ENCODE measurements at regions not wholly inside any gene's neighbourhood (a gene's known extent, or its start where the extent isn't known, plus 50 kb on each side); places are given as distances from the start of the nearest gene placed in this dataset.

GRCh38 chrY:21227849-21228248 lies 283.3 kb upstream of the RBMY1B start:
- CTCF ChIA-PET: no interaction called here

GRCh38 chrY:21240221-21240620 lies 270.9 kb upstream of the RBMY1B start:
- Mint-ChIP-seq H3K9me3 (peaks cover 16% of the 10 kb centered on the region), H3K36me3 (ENCODE audit: low read depth) (peaks cover 35% of the 10 kb centered on the region)

More at GRCh38 chrY:21227849-21228248, 283.3 kb upstream of the RBMY1B start:
- POLR2A ChIA-PET: no interaction called here
- Mint-ChIP-seq H3K4me3 (no peak overlapping the region), H3K9me3 (no peaks in the 10 kb centered on the region), H3K27ac (no peak overlapping the region), H3K4me1 (peaks cover under 1% of the 10 kb centered on the region), H3K27me3 (no peaks in the 10 kb centered on the region), H3K36me3 (ENCODE audit: low read depth) (peaks cover 1% of the 10 kb centered on the region)
- DNase-seq: no peak

GRCh38 chrY:21240662-21241310 lies 270.4 kb upstream of the RBMY1B start:
- Mint-ChIP-seq H3K27ac (peak overlapping the region; percentile 90), H3K9me3 (peaks cover 16% of the 10 kb centered on the region), H3K36me3 (ENCODE audit: low read depth) (peaks cover 35% of the 10 kb centered on the region), H3K4me3 (no peak overlapping the region), H3K27me3 (no peaks in the 10 kb centered on the region), H3K4me1 (peaks cover 50% of the 10 kb centered on the region)
- ChIA-PET CTCF (no interaction called here), POLR2A (no interaction called here)
- DNase-seq: no peak

More at GRCh38 chrY:21240221-21240620, 270.9 kb upstream of the RBMY1B start:
- DNase-seq: peak; percentile 57
- Mint-ChIP-seq H3K4me3 (no peak overlapping the region), H3K4me1 (peaks cover 50% of the 10 kb centered on the region), H3K27ac (peak overlapping the region; percentile 90), H3K27me3 (no peaks in the 10 kb centered on the region)
- POLR2A ChIA-PET: no interaction called here
- CTCF ChIA-PET: no interaction called here

DNA sequence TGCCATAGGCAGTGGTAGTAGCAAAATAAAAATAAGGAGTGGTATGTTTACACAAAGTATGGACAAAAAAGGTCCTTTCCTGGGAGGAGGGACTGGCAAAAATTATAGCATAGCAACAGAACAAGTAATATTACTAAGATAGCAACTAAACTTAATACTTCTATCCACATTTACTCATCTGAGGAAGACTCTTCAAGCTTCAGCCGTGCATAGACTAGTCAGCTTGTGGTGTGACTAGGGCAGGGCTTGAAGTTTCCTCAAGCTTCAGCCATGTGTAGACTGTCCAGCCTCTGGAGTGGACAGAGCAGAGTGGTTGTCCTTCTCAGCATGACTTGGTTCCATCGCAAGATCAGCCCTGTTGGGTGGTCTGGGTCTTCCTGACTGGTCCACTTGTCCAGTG lies 268.3 kb upstream of the RBMY1B start:
- Mint-ChIP-seq H3K36me3 (ENCODE audit: low read depth) (peaks cover 32% of the 10 kb centered on the region), H3K4me3 (no peak overlapping the region), H3K27ac (peak overlapping the region; percentile 90), H3K9me3 (peaks cover 22% of the 10 kb centered on the region), H3K27me3 (no peaks in the 10 kb centered on the region), H3K4me1 (peaks cover 56% of the 10 kb centered on the region)
- POLR2A ChIA-PET: no interaction called here
- no peak for DNase-seq
- CTCF ChIA-PET: no interaction called here

DNA sequence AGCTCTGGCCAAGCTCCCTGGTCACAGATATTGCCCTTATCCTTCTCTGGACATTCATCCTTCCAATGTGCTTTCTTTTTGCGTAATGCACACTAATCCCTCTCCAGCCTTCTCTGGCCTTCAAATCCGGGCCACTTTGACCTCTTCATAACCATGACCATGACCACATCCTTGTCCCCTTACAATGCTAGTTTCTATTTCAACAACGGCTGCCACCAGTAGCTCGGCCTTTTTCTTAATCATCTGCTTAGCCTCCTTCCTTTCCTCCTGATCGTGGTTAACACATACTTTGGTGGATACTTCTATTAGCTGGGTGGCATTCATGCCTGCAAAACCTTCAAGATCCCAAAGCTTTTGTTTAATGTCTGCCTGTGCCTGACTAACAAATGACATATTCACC lies 264.4 kb upstream of the RBMY1B start:
- H3K27ac Mint-ChIP-seq: peak overlapping the region; percentile 84
- ChIA-PET POLR2A (no interaction called here), CTCF (no interaction called here)
- no peaks in the 10 kb centered on the region for H3K27me3 Mint-ChIP-seq
- H3K36me3 Mint-ChIP-seq (ENCODE audit: low read depth): peaks cover 21% of the 10 kb centered on the region
- H3K9me3 Mint-ChIP-seq: peaks cover 13% of the 10 kb centered on the region
- no peak overlapping the region for H3K4me3 Mint-ChIP-seq
- H3K4me1 Mint-ChIP-seq: peaks cover 62% of the 10 kb centered on the region
- DNase-seq: no peak

GRCh38 chrY:21248591-21248990 lies 262.5 kb upstream of the RBMY1B start:
- peaks cover 14% of the 10 kb centered on the region for H3K36me3 Mint-ChIP-seq (ENCODE audit: low read depth)
- ChIA-PET POLR2A (no interaction called here), CTCF (no interaction called here)
- no peaks in the 10 kb centered on the region for H3K27me3 Mint-ChIP-seq
- H3K4me3 Mint-ChIP-seq: peak overlapping the region; percentile 52
- DNase-seq: peak; percentile 15
- peaks cover 54% of the 10 kb centered on the region for H3K4me1 Mint-ChIP-seq
- H3K9me3 Mint-ChIP-seq: peaks cover 10% of the 10 kb centered on the region
- peak overlapping the region; percentile 96 for H3K27ac Mint-ChIP-seq

DNA sequence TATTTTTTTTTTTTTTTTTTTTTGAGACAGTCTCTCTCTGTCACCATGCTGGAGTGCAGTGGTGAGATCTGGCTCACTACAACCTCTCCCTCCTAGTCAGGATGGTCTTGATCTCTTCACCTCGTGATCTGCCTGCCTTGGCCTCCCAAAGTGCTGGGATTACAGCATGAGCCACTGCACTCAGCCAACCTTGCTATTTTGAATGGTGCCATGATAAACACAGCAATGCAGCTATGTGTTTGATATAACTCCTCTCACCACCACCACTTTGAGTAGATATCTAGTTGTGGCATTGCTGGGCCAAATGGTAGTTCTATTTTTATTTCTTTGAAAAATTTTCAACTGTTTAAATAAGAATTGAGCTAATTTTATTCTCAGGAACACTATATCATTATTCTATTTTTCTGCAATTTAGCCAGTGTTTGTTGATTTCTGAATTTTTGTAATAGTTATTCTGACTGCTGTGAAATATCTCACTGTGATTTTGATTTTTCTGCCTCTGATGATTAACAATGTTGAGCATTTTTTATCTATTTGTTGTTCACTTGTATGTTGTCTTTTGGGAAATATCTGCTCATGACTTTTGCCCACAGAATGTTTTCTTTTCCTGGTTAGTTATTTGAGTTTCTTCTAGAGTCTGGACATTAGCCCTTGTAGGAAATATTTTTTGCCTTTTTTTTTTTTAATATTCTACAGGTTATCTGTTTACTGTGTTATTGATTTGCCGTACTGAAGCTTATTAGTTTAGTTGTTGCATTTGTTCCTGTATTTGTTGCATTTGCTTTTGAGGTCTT lies 257.5 kb upstream of the RBMY1B start:
- peak overlapping the region; percentile 49 for H3K4me3 Mint-ChIP-seq
- H3K9me3 Mint-ChIP-seq: no peaks in the 10 kb centered on the region
- H3K27ac Mint-ChIP-seq: peak overlapping the region; percentile 87
- POLR2A ChIA-PET: no interaction called here
- H3K36me3 Mint-ChIP-seq (ENCODE audit: low read depth): peaks cover 8% of the 10 kb centered on the region
- H3K27me3 Mint-ChIP-seq: no peaks in the 10 kb centered on the region
- no peak for DNase-seq
- CTCF ChIA-PET: no interaction called here
- peaks cover 44% of the 10 kb centered on the region for H3K4me1 Mint-ChIP-seq

GRCh38 chrY:21254476-21254875 lies 256.7 kb upstream of the RBMY1B start:
- ChIA-PET POLR2A (no interaction called here), CTCF (no interaction called here)
- no peaks in the 10 kb centered on the region for H3K9me3 Mint-ChIP-seq
- H3K4me3 Mint-ChIP-seq: peak overlapping the region; percentile 59
- peak overlapping the region; percentile 90 for H3K27ac Mint-ChIP-seq
- H3K4me1 Mint-ChIP-seq: peaks cover 38% of the 10 kb centered on the region
- peaks cover 8% of the 10 kb centered on the region for H3K36me3 Mint-ChIP-seq (ENCODE audit: low read depth)
- no peak for DNase-seq
- no peaks in the 10 kb centered on the region for H3K27me3 Mint-ChIP-seq

DNA sequence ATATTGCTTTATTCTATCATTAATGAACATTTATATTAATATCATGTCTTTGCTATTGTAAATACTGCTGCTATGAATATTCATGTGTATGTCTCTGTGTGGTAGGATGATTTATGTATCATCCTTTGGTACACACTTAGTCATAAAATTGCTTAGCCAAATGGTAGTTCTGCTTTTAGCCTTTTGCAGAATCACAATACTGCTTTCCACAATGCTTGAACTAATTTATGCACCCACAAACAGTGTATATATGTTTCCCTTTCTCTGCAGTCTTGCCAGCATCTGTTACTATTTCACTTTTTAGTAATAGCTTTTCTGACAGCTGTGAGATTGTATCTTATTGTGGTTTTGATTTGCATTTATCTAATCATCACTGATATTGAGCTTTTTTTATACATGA lies 254.3 kb upstream of the RBMY1B start:
- Mint-ChIP-seq H3K4me3 (peak overlapping the region; percentile 69), H3K36me3 (ENCODE audit: low read depth) (peaks cover 2% of the 10 kb centered on the region), H3K4me1 (peaks cover 37% of the 10 kb centered on the region), H3K27me3 (no peaks in the 10 kb centered on the region), H3K27ac (peak overlapping the region; percentile 80), H3K9me3 (no peaks in the 10 kb centered on the region)
- DNase-seq: no peak
- CTCF ChIA-PET: no interaction called here
- POLR2A ChIA-PET: no interaction called here

- no peak for DNase-seq
- Mint-ChIP-seq H3K27ac (no peak overlapping the region), H3K4me3 (no peak overlapping the region), H3K9me3 (no peaks in the 10 kb centered on the region), H3K27me3 (no peaks in the 10 kb centered on the region), H3K36me3 (ENCODE audit: low read depth) (no peaks in the 10 kb centered on the region), H3K4me1 (peaks cover 30% of the 10 kb centered on the region)
- POLR2A ChIA-PET: interaction anchor here (0.6 kb wide), 1 partner anchor 125 kb away, joined by 4 read pairs; no protein-coding TSS in a partner anchor
- CTCF ChIA-PET: no interaction called here
These were observed 251.4 kb upstream of the RBMY1B start for GRCh38 chrY:21259707-21260106.

DNA sequence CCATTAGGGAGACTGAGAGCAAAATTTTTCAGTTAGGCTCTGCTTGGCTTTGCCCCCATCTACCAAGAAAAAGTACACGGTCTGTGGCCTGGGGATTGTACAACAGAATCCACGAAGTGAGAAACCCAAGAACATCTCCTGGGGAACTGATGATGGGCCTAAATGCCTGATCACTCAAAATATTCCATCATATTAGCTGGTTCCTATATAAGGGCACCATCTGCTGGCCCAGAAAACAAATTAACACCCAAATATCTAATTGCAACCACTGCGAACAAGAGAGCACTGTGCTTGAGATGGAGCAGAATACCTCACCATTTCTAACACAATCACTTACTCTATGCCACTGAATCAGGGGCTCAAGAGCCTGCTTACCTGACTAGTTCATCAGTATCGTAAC lies 250.8 kb upstream of the RBMY1B start:
- no peaks in the 10 kb centered on the region for H3K9me3 Mint-ChIP-seq
- ChIA-PET POLR2A (no interaction called here), CTCF (no interaction called here)
- peaks cover 28% of the 10 kb centered on the region for H3K4me1 Mint-ChIP-seq
- no peak overlapping the region for H3K4me3 Mint-ChIP-seq
- H3K27me3 Mint-ChIP-seq: no peaks in the 10 kb centered on the region
- H3K27ac Mint-ChIP-seq: peak overlapping the region; percentile 26
- no peaks in the 10 kb centered on the region for H3K36me3 Mint-ChIP-seq (ENCODE audit: low read depth)
- DNase-seq: no peak

DNA sequence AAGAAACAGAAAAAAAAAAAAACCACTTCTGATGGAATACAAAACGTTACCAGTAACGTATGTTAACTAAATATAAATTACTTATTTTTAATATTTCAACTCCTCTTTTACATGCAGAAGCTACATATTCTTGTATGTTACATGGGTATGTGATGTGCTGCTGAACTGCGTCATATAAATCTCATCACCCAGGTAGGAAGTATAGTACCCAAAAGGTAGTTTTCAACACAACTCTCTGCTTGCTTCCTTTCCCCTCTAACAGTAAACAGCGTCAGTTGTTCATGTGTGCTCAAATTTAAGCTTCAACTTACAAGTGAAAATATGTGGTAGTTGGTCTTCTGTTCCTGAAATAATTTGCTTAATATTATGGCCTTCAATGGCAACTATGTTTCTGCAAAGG lies 250.0 kb upstream of the RBMY1B start:
- POLR2A ChIA-PET: no interaction called here
- H3K4me3 Mint-ChIP-seq: no peak overlapping the region
- peak overlapping the region; percentile 31 for H3K27ac Mint-ChIP-seq
- H3K36me3 Mint-ChIP-seq (ENCODE audit: low read depth): no peaks in the 10 kb centered on the region
- no peaks in the 10 kb centered on the region for H3K27me3 Mint-ChIP-seq
- DNase-seq: no peak
- H3K9me3 Mint-ChIP-seq: no peaks in the 10 kb centered on the region
- H3K4me1 Mint-ChIP-seq: peaks cover 28% of the 10 kb centered on the region
- CTCF ChIA-PET: no interaction called here

- peaks cover 1% of the 10 kb centered on the region for H3K4me1 Mint-ChIP-seq
- no peak overlapping the region for H3K4me3 Mint-ChIP-seq
- no peak for DNase-seq
- H3K27me3 Mint-ChIP-seq: no peaks in the 10 kb centered on the region
- H3K27ac Mint-ChIP-seq: no peak overlapping the region
- no peaks in the 10 kb centered on the region for H3K9me3 Mint-ChIP-seq
- CTCF ChIA-PET: no interaction called here
- H3K36me3 Mint-ChIP-seq (ENCODE audit: low read depth): no peaks in the 10 kb centered on the region
- POLR2A ChIA-PET: no interaction called here
These were observed 244.4 kb upstream of the RBMY1B start for GRCh38 chrY:21266751-21267150.

DNA sequence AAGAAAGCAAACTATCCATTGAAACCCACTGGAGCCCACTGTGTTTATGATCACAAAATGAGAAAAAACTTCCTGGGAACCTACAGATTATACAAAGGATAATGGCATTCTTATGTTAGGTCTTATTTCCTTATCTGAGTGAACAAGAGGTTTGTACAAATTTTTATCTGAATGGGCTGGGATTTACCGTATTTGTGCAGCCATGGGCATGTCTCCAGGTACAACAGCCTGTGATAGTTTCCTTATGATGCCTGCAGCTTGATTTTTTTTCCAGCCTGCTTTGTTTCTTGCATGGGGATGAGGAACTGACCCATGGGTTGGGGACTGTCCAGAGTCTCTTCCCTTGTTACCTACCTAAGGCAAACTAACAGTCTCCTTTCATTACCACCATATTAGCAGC lies 244.0 kb upstream of the RBMY1B start:
- Mint-ChIP-seq H3K27ac (no peak overlapping the region), H3K4me3 (no peak overlapping the region), H3K36me3 (ENCODE audit: low read depth) (no peaks in the 10 kb centered on the region), H3K4me1 (no peaks in the 10 kb centered on the region), H3K27me3 (no peaks in the 10 kb centered on the region), H3K9me3 (no peaks in the 10 kb centered on the region)
- no peak for DNase-seq
- CTCF ChIA-PET: no interaction called here
- POLR2A ChIA-PET: no interaction called here

All from activated CD4-positive, alpha-beta T cell treated with anti-CD3 and anti-CD28 coated beads, Interleukin-2, amount 10 ng/mL, durations not matched to agents 7 days and 5 days (primary cell).